ENCODE measurements at regions not wholly inside any gene's neighbourhood (a gene's known extent, or its start where the extent isn't known, plus 50 kb on each side); places are given as distances from the start of the nearest gene placed in this dataset.

GRCh38 chr4:128416921-128417320 is 129.3 kb upstream of the PGRMC2 start:
- no peak overlapping the region for H3K4me2 ChIP-seq
- no peaks in the 10 kb centered on the region for H3K9me3 ChIP-seq (ENCODE audit: insufficient read depth, low read depth)
- H3K4me1 ChIP-seq (replicated peaks; ENCODE audit: insufficient read depth), result no peaks in the 10 kb centered on the region
- CTCF ChIA-PET, result no interaction called here
- no peaks in the 10 kb centered on the region for H3F3A ChIP-seq (ENCODE audit: insufficient read depth, low read depth)
- no peaks in the 10 kb centered on the region for H3K9me2 ChIP-seq (ENCODE audit: insufficient read depth)
- no peak for DNase-seq
- no peaks in the 10 kb centered on the region for H3K36me3 ChIP-seq (ENCODE audit: low read depth)
- H3K27me3 ChIP-seq (ENCODE audit: insufficient read depth, low read depth), result no peaks in the 10 kb centered on the region
- no TSS peak for BruUV-seq (replicated peaks)
- intact Hi-C loops (cut with micrococcal nuclease; ENCODE audit: unreplicated experiment), result no loop called here
- POLR2A ChIA-PET (ENCODE audit: unreplicated experiment), result no interaction called here
- no peak overlapping the region for H2AFZ ChIP-seq
- H3K27ac ChIP-seq, result no peak overlapping the region
- no peaks in the 10 kb centered on the region for H4K20me1 ChIP-seq (ENCODE audit: insufficient read depth)
- no peak for TF ChIP-seq CTCF (conservative IDR thresholded peaks at IDR 0.05)
- no peak overlapping the region for H3K4me3 ChIP-seq
- no peaks in the 10 kb centered on the region for H3K79me2 ChIP-seq (ENCODE audit: low read depth)

DNA sequence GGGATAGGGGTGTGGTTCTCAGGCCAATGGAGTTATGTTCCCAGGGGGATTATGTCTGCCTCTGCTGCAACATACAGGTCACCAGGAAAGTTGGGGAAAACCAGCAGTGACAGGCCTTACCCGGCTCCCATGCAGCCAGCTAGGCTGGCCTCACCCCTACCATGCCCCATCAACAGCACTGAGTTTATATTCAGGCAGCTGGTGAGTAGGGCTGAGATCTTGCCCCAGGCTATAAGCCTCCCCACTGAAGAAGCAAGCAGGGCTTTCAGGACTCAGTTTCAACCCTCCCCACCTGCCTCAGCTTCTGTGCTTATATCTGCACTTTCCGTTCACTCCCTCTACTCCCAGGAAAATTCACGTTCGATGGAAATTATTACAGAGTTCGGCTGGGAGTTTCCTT is 122.4 kb upstream of the PGRMC2 start:
- H3K4me1 ChIP-seq (replicated peaks; ENCODE audit: insufficient read depth), result no peaks in the 10 kb centered on the region
- no peaks in the 10 kb centered on the region for H3F3A ChIP-seq (ENCODE audit: insufficient read depth, low read depth)
- H3K9me3 ChIP-seq (ENCODE audit: insufficient read depth, low read depth), result no peaks in the 10 kb centered on the region
- no peak overlapping the region for H2AFZ ChIP-seq
- intact Hi-C loops (cut with micrococcal nuclease; ENCODE audit: unreplicated experiment), result no loop called here
- no peaks in the 10 kb centered on the region for H3K9me2 ChIP-seq (ENCODE audit: insufficient read depth)
- H3K79me2 ChIP-seq (ENCODE audit: low read depth), result no peaks in the 10 kb centered on the region
- DNase-seq, result no peak
- no peak overlapping the region for H3K4me2 ChIP-seq
- H3K36me3 ChIP-seq (ENCODE audit: low read depth), result no peaks in the 10 kb centered on the region
- CTCF ChIA-PET, result no interaction called here
- H4K20me1 ChIP-seq (ENCODE audit: insufficient read depth), result no peaks in the 10 kb centered on the region
- H3K4me3 ChIP-seq, result no peak overlapping the region
- TF ChIP-seq CTCF (conservative IDR thresholded peaks at IDR 0.05), result no peak
- no peak for TF ChIP-seq EZH2 (IDR thresholded peaks at IDR 0.05; ENCODE audit: low read depth)
- POLR2A ChIA-PET (ENCODE audit: unreplicated experiment), result no interaction called here
- BruUV-seq (replicated peaks), result no TSS peak
- no peaks in the 10 kb centered on the region for H3K27me3 ChIP-seq (ENCODE audit: insufficient read depth, low read depth)
- H3K27ac ChIP-seq, result no peak overlapping the region

DNA sequence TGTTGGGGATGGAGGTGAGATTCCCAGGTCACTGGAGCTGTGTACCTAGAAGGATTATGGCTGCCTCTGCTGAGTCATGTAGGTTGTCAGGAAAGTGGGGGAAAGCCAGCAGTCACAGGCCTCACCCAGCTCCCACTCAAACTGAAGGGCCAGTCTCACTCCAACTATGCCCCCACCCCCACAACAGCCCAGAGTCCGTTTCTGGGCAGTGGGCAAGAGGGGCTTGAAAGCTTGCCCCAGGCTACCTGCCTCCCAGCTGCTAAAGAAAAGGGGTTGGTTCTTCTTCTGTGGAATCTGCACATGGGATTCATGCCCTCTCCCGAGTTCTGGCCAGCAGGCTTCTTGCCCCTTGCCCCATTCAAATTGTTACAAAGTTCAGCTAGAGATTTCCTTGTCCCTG is 116.0 kb upstream of the PGRMC2 start:
- Histone ChIP-seq H3F3A (ENCODE audit: insufficient read depth, low read depth) (no peaks in the 10 kb centered on the region), H3K27ac (no peak overlapping the region), H3K9me3 (ENCODE audit: insufficient read depth, low read depth) (no peaks in the 10 kb centered on the region), H3K4me3 (no peak overlapping the region), H3K9me2 (ENCODE audit: insufficient read depth) (no peaks in the 10 kb centered on the region), H3K27me3 (ENCODE audit: insufficient read depth, low read depth) (no peaks in the 10 kb centered on the region), H2AFZ (no peak overlapping the region), H3K36me3 (ENCODE audit: low read depth) (no peaks in the 10 kb centered on the region), H3K4me1 (replicated peaks; ENCODE audit: insufficient read depth) (no peaks in the 10 kb centered on the region), H3K4me2 (no peak overlapping the region), H3K79me2 (ENCODE audit: low read depth) (no peaks in the 10 kb centered on the region), H4K20me1 (ENCODE audit: insufficient read depth) (no peaks in the 10 kb centered on the region)
- ChIA-PET POLR2A (ENCODE audit: unreplicated experiment) (no interaction called here), CTCF (no interaction called here)
- intact Hi-C loops (cut with micrococcal nuclease; ENCODE audit: unreplicated experiment), result no loop called here
- BruUV-seq (replicated peaks), result no TSS peak
- no peak for DNase-seq
- TF ChIP-seq EZH2 (IDR thresholded peaks at IDR 0.05; ENCODE audit: low read depth) (no peak), CTCF (conservative IDR thresholded peaks at IDR 0.05) (no peak)
